HG02763 (cell line): ENCODE measurements at regions not wholly inside any gene's neighbourhood (a gene's known extent, or its start where the extent isn't known, plus 50 kb on each side); places are given as distances from the start of the nearest gene placed in this dataset.
"Not testable (repeated sequence)": the region's sequence is repeated elsewhere in the genome, so short reads cannot be mapped to it uniquely, and the experiment has no call there.

ENCODE experiments used
- ATAC-seq: cut with Tn5 transposase; IDR thresholded peaks from one replicate; pipeline ENCODE4 v1.9.1; 2021; ENCODE audit warnings: mild to moderate bottlenecking, moderate library complexity; ENCODE audit not compliant: unreplicated experiment

DNA sequence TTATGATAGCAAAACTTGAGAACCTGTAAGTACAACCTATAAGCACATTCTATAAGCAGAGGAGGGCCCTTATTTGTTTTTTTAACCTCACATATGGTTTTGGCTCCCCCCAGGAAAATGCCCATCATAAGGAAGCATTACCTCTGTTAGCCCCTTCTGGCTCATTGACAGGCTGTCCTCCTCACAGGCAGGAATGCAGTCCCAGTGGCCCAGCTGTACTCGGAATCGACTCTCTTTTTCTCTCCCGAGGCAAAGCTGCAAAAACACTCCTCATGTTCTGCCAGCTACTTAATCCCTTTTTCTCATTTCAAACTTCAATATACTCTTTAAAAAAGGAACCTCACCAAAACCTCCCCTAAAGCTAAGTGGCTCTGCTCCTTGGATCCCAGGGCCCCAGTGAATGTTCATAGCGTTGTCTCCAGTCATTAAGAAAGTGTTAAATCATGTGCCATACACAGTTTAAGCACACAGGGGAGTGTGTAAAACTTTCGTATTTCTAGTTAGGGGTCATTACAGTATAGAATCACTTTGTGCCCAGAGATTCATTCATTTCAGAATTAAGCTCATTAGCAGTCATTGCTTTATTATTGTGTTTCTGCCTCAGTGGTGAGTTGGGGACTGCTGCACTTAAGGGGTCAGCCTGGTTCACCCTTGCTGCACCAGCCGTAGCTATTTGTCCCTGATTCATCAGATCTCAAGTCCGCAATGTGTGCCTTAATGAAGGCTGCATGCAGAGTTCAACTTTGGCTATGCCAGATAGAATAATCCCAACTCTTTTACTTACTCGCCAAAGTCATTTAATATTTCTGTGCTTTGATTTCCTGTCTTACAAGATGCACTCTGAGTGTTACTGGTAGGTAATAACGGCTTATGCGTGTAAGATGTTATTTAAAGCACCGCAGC is 57.6 kb downstream of the JRKL start:
- ATAC-seq: no peak

DNA sequence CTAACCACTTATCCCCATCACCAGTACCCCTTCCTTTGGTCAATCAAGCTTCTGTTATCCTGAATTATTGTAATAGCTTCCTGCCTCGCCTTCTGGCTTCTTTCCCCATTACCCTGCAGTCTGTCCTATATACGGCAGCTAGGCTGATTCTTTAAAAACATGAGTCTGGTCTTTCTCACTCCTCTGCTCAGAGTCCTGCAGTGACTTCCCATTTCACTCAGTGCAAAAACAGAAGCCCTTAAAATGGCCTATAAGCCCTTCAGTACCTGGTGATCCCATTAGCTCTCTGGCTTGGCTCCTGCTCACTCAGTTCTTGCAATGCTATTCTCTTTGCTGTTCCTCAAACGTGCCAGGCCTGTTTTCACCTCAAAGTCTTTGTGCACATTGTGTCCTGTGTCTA is 58.4 kb downstream of the JRKL start:
- no peak for ATAC-seq

DNA sequence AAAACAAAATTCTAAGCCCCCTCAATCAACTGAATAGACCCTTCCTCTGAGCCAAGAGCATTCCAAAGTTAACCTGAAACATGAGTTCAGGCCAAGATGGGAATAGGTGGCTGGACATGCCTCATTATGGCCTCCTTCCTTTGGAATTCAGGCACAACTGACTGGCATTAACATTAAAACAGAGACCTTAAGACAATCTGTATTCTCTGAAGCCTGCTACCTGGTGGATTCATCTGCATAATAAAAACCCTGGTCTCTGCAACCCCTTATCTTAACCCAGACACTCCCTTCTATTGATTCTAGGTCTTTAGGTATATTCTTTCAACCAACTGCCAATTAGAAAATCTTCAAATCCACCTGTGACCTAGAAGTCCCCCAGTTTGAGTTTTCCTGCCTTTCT is 66.3 kb downstream of the JRKL start:
- ATAC-seq: no peak

DNA sequence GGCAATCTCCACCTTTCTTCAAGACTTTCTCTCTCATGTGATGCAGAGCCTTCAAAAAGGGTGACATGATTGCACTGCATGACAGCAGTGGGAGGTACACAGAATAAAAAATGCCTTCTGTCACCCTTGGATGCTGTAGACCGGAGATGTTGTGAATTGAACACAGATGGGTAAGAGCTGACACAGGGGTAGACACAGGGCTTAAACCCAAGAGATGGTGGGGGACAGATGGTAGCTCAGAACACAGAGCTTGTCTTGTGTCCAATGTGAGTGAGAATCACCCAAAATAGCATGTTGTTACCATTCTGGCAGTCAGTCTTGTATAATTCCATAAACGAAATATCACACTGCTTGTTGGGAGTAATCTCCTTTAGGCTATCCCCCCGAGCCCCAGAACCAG is 69.9 kb downstream of the JRKL start:
- no peak for ATAC-seq

DNA sequence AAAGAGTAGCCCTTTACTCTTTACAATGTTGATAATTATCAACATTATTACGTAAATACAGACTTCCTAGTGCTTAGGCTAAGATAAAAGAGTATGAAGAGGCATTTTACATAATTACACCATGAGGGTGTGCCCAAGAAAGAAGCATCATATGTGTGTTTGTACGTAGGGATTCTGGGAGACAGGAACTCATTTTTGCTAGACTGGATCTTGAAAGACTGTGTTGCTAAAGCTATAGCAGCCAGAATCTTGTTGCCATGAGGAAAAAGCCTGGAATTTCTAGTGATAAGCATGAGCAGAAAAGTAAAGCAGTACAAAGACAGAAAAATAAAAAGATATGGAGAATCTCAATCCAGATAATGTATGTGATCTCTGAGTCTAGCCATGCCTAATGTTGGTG is 72.1 kb downstream of the JRKL start:
- no peak for ATAC-seq

DNA sequence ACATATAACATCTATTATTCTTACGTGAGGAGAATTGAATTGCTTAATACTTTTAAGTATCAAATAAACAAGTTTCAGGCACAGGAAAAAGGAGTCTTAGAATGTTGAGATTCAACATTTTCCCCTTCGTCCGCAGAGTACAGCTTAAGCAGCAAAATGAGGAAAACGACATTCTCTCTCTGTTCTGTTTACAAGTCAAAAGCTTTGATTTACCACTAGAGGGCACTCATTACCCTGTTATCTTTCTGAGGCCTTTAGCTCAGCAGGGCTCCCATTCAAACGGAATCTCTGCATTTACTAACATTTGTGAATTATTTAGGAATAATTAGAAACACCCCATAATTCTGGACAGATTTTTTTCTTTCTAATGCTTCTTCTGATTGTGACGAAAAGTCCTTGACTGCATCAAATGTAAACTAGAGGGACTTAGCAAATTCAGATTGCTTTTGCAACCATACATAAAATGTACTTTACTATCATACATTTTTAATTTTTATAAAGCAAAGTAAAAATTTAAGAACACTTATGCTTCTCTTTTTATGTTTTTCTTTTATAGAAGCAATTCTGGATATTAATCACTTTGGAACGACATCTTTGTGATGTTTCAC is 75.0 kb downstream of the JRKL start:
- ATAC-seq: peak; percentile 73

DNA sequence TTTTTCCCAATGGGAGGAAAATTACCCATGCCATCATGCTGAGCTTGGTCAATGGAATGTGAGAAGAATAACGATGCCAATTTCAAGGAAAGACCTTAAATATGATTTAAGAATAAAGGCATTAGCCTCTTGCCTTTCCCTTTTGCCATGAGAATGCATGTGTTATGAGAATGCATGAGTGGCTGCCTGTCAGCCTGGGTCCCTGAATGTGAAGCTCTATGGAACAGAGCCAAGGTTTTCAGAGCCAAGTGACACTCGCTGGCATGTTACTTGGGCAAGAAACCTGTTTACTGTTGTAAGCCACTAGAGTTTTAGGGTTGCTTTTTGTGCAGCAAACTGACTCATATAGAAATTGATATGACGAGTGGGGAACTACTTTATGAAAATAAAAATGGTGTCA is 75.7 kb downstream of the JRKL start:
- ATAC-seq: no peak

DNA sequence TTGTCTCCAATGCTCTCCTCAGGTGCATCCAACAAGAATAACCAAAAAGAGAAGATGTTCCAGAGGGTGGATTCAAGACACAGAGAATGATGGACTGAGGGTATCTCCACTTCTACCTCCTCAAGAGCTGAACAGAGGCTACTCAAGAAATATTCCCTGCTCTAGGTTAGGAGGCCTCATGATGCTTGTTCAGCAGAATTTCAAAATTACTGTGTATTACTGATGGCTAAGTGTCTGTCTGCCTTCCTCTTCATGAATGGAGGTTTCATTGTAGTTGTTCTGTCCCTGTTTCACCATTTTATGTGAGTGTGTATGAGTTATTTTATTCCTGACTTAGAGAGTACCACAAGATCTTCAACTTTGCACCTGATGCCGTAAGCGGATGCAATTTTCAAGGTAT is 76.8 kb downstream of the JRKL start:
- ATAC-seq: no peak

DNA sequence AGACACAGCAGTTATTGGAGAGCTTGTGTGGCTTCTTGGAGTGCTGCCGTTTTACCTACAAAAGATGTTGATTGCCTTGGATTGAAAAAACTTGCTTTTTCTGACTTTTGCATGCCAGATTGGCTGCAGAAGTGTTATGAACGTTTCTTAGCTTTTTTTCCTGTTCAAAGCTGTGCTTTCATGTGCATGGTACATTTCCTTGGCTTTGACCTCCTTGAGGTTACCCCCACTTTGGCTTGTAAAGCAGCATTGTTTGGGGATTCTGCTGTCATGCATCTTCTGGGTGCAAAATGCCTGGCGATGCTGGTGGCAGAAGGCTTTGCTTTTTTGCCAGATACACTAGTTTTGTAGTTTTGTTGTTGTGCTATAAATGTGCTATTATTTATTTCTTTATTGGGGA is 80.0 kb downstream of the JRKL start:
- no peak for ATAC-seq

DNA sequence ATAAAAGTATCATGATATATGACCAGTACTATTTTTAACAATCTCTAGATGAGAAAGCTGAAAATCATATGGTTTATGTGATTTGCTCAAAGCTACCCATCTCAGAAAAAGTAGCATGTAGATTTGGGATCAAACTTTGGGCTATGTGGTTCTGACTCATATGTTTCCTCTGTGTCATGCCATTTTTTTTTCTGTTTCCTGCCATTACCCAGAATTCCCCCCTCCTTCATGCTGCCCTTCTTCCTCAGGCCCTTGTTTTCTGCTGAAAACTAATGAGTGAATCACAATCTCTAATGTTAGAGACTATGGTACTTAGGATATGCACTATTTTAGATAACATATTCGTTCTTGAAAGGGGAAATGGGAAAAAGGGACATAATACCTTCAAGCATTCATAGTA is 80.7 kb downstream of the JRKL start:
- ATAC-seq: no peak

DNA sequence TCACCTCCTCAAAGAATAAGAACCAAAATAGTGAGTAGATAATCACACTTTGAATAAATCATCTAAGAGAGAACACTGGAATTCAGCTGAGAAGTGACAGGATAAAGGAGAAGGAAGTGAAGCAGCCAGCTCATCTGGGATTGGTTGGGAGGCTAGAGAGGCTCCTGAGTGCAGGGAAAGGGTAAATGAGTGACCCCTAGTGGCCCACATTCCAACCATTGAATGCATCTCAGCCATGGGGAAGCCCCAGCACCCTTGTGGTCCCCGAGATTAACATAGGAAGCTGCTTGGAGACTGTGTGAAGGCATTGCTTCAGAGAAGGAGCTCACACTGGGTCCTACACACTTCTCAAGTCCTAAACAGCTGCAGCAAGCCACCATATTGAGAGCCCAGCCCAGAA is 82.3 kb downstream of the JRKL start:
- ATAC-seq: peak; percentile 57

DNA sequence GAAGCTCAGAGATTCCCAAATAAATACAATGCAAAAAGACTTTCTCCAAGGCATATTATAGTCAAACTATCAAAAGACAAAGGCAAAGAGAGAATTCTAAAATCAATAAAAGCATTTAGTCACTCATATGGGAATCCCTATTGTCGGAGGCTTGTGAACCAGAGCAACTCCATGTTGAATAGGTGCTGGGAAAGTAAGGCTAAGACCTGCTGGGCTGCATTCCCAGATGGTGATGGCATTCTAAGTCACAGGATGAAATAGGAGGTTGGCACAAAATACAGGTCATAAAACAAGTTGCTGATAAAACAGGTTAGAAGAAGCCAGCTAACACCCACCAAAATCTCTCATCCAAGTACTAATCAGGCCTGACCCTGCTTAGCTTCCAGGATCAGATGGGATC is 84.5 kb downstream of the JRKL start:
- ATAC-seq: no peak

DNA sequence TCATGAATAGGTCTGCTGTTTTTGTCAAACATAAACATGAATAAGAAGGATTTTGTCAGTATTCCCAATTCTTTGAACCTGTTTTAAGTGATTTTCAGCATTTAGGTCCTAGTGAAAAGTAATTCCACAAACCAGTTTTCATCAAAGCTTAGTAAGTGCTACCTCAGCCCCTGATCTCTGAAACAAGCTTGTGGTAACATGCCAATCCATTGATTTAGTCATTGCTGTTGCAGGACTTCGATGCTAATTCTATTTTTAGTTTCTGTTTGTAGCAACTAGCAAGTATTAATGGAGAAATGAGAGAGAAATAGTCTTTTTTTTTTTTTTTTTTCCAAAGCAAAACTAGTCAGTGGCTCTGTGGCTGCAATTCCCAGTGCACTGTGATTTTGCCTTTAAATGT is 91.4 kb downstream of the JRKL start:
- ATAC-seq: no peak

DNA sequence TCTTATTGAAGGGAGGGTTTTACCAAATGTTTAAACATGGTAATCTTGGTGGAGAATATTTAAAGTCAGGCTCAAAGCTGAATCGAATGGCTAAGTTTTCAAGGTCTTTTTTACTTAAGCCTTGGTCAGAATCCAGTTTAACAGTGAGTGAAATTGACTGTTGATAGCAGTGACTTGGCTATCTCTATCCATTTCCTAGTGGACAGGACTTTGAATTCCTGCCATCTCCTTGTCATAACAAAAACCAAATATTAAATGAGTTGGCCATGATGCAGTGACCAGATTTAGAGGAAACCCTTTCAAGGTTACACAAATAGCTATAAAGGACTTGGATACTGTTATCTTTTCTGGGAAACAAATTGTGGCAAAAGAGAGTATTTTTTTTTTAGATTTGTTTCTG is 92.0 kb downstream of the JRKL start:
- no peak for ATAC-seq

DNA sequence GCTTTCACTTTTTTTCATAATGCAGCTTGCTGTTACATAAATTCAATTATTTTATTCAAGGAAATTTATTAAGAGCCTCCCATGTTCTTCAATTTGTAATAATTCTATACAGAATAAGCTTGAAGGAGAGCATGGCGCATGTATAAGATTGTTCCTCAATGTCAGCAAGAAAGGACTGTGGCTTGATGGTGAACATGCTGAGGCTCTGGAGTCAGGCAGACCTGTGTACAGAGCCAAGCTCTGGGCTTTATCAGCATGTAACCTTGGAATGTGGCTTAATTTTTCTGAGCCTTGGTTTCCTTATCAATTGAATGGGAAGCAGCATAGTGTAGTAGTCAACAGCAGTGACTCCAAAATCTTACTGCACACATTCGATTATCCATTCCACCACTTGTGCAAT is 92.4 kb downstream of the JRKL start:
- no peak for ATAC-seq

DNA sequence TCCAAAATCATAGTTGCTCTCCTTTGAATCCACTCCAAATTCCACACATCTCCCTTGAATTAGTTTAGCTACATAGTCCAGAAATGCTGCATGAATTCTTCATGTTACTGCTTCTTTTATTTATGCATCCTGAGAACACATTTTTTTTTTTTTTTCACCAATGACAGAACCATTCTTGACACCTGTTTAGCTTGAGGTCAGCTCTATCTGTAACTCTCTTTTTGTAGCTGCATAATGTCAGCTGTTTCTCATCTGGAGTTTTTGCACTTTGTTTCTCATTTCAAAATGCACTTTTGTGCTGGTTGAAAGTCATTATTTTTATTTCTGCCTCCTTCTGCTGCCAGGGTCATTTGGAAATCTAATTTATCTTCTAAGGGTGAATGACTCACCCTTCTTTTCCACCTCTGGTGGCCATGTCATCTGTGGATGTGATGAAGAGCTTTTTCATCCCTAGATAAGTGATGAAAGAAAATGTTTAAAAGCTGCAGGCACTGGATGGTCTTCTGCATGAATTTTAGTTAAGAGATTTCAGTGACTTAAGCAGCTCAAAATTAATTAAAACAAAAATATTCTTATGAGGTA is 93.7 kb downstream of the JRKL start:
- no peak for ATAC-seq

DNA sequence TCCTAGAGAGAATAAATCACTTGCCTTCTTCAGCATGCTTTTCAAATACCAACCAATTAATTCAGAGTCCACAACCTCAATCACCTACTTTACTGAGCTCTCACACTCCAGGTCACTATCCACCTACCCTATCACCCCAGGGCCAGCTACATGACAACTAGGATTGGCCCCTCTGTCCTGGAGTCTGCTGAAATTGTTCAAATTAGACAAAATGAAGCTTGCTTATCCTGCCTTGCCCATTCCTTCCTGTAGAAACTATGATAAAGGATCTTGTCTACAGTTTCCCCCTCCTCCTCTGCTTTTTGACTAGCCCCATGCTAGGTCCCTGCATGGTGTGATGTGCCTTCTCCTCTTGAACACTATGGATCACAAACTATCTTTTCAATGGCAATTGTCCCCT is 94.5 kb downstream of the JRKL start:
- no peak for ATAC-seq

DNA sequence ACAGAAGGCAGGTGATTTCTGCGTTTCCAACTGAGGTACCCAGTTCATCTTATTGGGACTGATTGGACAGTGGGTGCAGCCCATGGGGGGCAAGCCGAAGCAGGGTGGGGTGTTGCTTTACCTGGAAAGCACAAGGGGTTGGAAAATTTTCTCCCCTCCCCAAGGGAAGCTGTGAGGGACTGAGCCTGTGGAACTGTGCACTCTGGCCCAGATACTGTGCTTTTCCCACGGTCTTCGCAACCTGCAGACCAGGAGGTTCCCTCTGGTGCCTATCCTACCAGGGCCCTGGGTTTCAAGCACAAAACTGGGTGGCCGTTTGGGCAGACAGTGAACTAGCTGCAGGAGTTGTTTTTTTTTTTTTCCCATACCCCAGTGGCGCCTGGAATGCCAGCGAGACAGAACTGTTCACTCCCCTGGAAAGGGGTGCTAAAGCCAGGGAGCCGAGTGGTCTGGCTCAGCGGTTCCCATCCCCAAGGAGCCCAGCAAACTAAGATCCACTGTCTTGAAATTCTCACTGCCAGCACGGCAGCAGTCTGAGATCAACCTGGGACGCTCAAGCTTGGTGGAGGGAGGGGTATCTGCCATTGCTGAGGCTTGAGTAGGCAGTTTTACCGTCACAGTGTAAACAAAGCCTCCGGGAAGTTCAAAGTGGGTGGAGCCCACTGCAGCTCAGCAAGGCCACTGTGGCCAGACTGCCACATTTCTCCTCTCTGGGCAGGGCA is 97.2 kb downstream of the JRKL start:
- ATAC-seq: no peak

DNA sequence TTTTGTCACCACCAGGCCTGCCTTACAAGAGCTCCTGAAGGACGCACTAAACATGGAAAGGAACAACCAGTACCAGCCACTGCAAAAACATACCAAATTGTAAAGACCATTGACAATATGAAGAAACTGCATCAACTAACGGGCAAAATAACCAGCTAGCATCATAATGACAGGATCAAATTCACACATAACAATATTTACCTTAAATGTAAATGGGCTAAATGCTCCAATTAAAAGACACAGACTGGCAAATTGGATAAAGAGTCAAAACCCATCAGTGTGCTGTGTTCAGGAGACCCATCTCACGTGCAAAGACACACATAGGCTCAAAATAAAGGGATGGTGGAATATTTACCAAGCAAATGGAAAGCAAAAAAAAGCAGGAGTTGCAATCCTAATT is 99.1 kb downstream of the JRKL start:
- not testable (repeated sequence) for ATAC-seq

DNA sequence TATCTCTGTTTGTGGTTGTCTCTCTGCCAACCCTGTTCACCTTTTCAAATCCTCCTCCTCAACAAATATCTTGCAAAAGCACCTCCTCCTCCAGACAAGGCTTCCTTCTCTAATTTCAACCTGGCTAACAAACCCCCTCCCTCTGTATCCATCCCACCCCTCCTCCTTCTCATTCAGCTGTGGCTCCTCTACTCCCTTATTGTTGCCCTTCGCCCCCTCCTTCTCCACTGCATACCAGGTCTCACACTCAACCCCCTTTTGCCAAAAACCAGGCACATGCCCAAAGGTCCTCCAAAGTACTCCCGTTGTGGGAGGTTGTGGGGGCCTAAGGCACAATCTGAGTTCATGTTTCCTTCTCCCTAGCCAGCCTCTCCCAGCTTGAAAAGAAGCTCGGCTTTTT is 110.6 kb downstream of the JRKL start:
- no peak for ATAC-seq

DNA sequence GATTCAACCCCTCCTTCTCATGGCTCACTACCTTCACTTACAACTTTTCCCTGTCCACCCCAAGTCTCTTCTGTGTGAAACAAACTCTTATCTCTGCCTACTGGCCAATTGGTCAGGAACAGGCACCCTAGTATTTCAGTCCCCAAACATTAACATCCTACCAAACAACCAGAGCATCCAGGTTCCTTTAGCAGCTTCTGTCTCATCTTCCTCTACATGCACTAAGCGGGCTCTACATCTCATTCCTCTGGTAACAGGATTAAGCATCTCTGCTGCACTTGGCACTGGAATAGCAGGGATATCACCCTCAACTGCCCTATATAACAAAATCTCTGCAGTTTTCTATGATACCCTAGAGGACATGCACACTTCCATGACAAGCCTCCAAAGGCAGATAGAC is 116.2 kb downstream of the JRKL start:
- no peak for ATAC-seq

DNA sequence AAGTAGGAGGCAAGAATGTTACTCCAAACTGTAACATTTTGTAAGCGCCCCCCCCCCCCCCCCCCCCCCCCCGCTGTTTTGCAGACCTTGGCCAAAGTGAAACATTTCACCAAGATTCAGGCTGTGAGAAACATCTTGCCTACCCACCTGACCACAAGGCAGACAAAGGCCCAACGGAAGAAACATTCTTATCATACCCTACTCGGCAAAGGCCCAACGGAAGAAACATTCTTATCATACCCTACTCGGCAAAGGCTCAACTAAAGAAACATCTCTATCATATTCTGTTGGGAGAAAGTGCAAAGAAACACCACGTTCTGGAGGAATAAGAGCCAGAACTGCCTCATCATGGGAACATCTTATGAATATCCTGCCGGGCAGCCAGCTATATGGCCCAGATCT is 117.1 kb downstream of the JRKL start:
- no peak for ATAC-seq
